HK-2 (cell line): ENCODE measurements at regions not wholly inside any gene's neighbourhood (a gene's known extent, or its start where the extent isn't known, plus 50 kb on each side); places are given as distances from the start of the nearest gene placed in this dataset.

Experiments
- DNase-seq: peaks from one replicate; pipeline ENCODE4 v3.0.0-alpha.2; 2018; ENCODE audit not compliant: unreplicated experiment

- no peak for DNase-seq
Measured at GRCh38 chr10:113219446-113219845, 269.4 kb downstream of the TCF7L2 start.

GRCh38 chr10:113221756-113222168 lies 271.7 kb downstream of the TCF7L2 start:
- peak; percentile 18 for DNase-seq

DNA sequence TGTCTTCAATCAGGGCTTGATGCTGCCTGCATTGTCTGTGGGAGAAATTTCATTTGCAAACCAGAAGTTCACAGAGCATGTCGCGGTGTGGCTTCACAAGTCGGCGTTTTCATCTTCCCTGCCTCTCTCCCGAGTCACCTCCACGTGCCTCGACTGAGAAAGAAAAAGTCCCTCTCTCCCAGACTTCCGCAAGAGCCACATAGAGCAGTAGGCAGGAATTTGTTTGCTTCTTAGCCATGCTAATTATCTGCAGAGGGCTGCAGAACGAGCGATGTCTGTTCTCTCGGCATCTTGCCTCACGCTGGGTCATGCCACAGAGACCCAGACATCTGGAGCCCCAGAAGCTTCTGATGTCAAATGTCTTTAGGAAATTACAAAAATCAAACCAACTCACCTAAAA lies 272.2 kb downstream of the TCF7L2 start:
- DNase-seq, result no peak

DNA sequence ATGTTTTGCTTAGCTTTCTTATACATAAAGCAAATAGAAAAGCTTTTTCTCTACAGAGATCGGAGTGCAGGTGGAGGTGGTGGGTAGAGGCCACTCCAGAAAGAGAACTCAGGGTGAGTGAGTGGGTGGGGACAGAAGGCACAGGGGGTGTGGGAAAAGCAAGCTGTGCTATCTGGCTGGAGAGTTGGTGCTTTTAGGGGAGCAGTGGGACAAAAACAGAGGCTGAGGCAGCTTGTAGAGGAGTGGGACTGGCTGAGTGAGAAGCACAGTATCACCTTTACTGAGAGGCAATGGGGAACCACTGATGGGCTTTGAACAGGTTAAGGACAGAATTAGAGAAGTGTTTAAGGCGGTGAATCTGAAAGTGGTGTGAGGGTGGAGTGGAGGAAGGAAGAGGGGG lies 275.3 kb downstream of the TCF7L2 start:
- no peak for DNase-seq

- DNase-seq, result no peak
Measured at GRCh38 chr10:113225903-113226302, 275.9 kb downstream of the TCF7L2 start.

GRCh38 chr10:113226399-113226798 lies 276.4 kb downstream of the TCF7L2 start:
- no peak for DNase-seq

- DNase-seq, result no peak
Measured at GRCh38 chr10:113226831-113227445, 276.9 kb downstream of the TCF7L2 start.

GRCh38 chr10:113228530-113228929 lies 278.5 kb downstream of the TCF7L2 start:
- DNase-seq, result no peak

DNA sequence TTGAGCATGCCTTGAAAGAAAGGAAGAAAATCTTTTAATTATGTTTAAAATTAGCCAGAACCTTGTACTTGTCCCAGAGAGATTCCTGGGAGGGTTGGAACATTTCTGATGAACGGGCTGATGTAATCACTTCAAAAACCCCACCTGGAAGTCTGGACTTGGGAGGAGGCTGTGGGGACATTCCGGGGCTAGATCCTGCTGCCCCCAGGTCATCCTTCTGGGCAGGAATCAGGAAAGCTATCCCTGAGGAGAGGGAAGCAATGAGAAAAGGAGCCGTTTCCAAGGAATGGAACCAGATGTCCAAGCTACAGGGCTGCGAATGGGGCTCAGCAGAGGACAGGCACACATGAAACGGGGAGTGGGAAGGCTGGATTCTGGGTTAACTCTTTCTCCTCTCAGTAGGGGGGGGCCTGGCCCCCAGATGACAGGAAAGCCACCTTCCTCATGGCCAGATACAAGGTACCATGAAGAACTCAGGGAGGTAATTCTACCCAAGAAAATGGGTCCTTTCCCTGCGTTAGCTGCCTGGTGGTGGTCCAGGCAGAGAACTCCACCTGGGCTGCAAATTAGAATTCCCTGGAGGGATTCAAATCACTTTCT lies 280.1 kb downstream of the TCF7L2 start:
- DNase-seq, result no peak

DNA sequence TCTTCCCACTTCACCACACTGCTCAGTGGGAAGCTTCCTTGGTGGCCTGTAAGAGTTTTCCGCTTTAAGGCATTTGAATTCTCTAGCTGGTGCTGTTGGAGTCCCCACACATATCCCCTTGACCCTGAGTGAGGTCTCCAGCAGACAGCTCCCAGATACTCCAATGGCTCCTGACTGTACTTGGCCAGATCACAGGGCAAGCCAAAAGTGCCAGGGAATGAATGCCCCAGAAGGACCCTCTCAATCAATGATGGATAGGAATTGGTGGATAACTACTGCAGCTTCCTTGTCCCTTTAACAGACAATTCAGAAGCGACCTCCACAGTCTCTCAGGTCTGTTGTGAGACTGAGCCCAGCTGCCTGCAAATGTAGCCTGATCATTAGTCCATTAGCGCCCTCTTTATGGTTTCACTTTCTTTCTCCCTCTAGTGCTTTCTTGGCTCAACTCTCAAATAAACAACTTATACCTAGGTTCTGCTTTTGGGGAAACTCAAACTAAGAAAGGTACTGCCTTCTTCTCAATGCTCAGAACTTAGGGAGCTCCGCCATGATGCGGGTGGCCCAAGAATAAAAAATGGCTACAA lies 283.0 kb downstream of the TCF7L2 start:
- DNase-seq, result no peak

DNA sequence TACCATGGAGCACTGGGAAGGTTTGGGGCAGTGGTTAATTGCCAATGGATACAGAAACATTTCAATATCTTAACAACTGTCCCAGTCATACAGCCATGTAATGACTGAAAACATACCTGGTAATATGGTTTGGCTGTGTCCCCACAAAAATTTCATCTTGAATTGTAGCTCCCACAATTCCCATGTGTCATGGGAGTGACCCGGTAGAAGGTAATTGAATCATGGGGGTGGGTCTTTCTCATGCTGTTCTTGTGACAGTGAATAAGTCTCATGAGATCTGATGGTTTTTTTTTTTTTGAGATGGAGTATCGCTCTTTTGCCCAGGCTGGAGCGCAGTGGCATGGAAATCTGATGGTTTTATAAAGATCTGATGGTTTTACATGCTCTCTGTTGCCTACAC lies 284.4 kb downstream of the TCF7L2 start:
- no peak for DNase-seq

DNA sequence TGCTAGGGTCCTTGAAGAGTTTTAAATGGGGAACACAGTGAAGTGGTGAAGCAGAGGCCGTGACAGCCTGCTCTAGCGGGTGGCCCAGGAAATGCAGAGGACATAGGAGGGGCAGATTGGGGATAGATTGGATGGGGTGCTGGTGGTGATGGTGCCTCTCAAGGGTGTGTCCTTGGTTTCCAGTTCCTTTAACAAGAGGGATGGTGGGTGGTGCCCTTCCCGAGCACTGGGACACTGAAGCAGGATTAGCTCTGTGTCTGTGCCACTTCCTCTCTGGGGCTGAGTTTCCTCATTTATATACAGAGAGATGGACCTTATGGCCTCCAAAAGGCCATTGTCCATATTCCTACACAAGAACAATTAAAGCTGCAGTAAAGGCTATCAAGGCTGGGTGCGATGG lies 285.5 kb downstream of the TCF7L2 start:
- DNase-seq, result no peak

DNA sequence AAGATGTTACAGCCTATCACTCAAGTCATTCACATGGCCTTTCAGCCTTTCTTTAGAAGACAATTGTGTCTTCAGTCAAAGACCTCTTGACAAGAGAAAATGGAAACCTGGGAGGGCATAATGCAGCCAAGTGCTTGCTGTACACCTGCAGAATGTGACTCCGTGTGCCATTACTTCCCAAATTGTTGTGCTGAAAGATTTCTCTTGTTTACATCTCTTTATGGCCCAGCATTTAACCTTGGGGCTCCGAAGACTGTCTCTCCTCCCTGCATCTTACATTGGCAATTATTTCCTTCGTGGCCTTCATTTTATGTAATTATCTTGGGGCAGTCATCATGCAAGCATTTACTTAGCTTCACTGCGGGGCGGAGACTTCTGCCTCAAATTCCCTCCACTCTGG lies 287.0 kb downstream of the TCF7L2 start:
- no peak for DNase-seq

DNA sequence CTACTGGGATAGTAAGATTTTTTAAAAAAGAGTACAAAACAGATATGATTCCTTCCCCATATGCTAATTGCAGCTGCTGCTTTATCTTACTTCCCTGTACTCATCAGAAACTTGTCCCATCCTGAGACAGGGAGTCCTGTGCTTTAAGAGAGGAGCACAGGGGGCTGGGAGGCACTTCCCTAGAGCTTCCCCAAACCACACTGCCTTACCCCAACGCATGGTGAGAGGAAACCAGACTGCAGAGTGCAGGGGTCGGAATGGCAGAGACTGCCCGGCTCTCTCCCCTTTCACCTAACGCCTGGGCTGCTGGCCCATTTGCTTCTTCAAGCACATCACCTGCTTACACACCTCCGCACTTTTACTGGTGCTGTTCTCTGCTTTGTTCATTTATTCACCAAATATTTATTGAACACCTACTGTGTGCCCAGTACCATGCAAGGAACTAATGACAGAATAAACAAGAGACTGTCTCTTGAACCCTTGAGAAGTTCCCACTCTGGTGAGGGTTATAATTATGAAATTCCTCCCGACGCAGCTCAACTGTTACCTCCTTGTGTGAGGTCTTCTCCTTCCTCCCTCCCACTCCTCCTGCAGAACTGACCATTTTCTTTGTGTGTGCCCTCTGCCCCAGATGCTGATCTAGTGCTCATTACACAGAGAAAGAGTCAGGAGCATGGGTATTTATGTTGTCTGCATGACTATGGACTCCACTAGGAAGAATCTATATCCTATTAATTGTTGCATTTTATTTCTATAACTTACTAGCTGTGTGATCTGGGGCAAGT lies 289.7 kb downstream of the TCF7L2 start:
- DNase-seq, result no peak

DNA sequence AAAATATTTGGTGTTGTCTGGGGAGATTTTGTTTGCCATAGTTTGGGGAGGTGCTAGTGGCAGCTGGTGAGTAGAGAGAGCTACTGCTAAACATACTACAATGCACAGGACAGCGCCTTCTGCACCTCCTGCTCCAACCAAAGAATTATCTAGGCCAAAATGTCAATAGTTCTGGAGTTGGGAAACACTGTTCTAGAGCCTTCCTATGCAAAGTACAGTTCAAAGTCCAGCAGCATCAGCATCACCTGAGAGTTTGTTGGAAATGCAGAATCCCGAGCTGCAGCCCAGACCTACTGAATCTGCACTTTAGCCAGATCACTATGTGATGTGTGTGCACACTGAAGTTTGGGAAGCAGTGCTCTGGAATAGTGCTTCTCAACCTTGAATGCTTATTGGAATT lies 290.7 kb downstream of the TCF7L2 start:
- DNase-seq, result no peak

DNA sequence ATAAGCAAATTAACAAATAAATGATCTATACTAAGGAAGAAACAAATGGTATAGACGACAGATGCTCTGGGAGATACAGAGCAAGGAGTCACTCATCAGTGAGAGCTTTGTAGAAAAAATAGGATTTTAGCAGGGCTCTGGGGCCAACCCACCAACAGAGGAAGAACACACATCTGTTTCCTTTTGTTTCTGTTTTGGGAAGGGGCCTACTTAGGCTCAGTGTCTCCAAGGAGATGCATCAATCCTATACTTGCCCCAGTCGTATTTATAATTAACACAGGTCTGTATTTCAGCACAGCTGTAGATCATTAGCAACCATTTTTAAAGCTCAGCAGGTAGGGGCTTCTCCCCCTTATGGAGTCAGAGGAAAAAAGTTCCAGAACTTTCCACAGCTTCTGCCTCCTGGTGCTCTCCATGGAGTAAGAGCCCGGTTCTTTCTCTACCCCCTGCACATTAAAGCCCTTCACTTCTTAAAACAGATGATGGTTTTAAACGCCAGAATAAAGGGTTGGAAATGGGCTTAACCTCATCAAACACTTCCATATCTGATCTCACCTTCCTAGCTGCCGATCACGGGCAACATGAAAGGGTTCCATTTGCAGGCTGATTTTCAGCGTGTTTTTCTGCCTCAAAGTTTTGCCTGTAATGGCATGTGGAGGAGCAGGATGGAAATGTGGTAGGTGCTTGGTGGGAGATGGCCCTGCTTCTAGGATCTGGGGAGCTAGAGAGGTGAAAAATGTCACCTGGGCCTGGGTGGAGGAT lies 291.7 kb downstream of the TCF7L2 start:
- DNase-seq, result no peak

- DNase-seq, result no peak
Measured at GRCh38 chr10:113243311-113243710, 293.3 kb downstream of the TCF7L2 start.

GRCh38 chr10:113244750-113245149 lies 294.7 kb downstream of the TCF7L2 start:
- no peak for DNase-seq

DNA sequence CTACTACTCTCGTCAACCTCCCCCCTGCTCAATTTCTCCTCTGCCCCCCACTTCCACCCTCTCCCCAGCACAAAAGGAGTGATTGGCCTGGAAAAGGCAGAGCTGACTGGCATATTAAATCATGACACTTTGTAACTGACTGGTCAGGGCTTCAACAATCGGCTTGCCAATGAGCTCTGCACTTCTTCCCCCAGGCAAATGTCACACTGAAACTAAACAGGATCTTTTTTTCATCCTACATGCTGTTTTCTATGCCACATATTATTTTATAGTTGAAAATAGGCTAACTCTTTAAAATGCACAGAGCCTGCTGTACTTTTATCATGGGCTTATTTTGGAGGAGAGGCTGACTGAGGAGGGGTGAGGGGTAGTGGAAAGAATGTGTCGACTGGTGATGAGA lies 295.2 kb downstream of the TCF7L2 start:
- DNase-seq, result no peak

DNA sequence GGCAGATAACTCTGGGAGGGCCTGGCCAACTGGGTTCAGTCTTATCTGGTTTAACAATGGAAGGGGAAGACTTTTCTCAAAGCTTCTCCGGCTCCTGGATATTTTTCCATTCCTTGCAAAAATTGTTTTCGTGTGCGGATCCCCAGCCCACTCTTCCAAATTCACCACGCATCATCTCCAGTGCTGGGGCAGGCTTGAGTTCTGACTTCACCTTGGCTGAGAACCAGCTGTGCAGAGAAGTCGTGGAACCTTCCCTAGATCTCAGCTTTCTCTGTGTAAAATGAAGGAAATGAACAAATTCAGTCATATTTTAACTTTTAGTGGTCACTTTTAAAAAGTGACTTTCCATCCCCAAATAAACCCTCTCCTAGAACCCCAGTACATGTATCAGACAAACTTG lies 297.0 kb downstream of the TCF7L2 start:
- DNase-seq, result no peak

DNA sequence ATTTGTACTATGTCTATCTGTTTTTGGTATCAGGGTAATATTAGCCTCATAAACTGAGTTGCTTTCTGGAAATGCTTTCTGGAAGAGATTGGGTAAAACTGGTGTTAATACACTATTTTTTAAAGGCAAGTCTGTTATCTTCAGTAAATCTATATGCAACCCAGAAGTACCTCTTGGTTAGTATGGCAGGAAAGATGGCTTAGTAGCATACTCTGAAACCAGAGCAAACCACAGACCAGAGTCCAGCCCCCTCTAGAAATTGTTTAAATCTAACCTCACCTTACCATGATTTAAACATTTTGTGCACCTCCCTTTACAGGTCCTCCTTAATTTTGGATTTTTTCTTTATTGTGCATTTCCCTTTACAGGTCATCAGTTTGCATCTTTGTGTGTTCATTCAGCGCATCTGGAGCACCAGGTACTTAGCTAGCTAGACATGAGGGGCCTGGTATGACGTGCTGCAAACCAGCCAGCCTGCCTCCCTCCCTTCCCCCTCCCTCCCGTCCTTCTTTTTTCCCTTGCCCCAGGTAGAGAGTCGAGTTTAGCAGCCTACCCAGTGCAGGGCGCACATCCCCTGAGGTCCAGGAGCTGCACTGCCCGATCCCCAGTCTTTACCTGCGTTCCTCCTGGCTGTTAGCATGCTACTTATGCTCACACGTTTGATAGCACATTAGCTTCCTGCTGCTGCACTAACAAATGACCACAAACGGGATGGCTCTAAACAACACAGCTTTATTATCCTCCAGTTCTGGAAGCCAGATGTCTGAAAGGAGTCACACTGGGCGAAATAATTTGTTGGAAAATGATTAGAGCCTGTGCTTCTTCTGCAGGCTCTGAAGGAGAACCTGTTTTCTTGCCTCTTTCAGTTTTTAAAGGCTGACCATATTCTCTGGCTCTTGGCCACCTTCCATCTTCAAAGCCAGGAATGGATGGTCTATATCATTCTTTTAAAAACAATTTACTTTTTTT lies 299.9 kb upstream of the HABP2 start:
- no peak for DNase-seq
